Prostate gland (tissue), 2 donors: ENCODE measurements at regions not wholly inside any gene's neighbourhood (a gene's known extent, or its start where the extent isn't known, plus 50 kb on each side); places are given as distances from the start of the nearest gene placed in this dataset.

Experiments
- DNase-seq: peaks from one replicate; pipeline ENCODE4 v3.0.0-alpha.2; 2019; ENCODE audit warnings: low spot score
- H3K27ac ChIP-seq, 2 donors: fragments of 200-600 bp; sonication (generic); 2 replicates each; pipeline ENCODE4 v1.5.1; 2017 to 2019
- H3K27me3 ChIP-seq: fragments of 200-600 bp; sonication (generic); replicated peaks from 2 replicates; pipeline ENCODE4 v1.5.1; 2019; ENCODE audit not compliant: insufficient read depth
- H3K36me3 ChIP-seq, 2 donors: fragments of 200-600 bp; sonication (generic); 1 replicate in 1 of 2; 2 replicates in 1 of 2; pipeline versions ENCODE4 v1.5.1 to v1.8.1; 2017 to 2019
- H3K4me1 ChIP-seq: fragments of 200-600 bp; sonication (generic); replicated peaks from 2 replicates; pipeline ENCODE4 v1.5.1; 2019
- H3K4me3 ChIP-seq, 2 donors: fragments of 200-600 bp; sonication (generic); 2 replicates each; pipeline ENCODE4 v1.5.1; 2017 to 2019
- H3K9me3 ChIP-seq: fragments of 200-600 bp; sonication (generic); 2 replicates; pipeline ENCODE4 v1.5.1; 2017
- POLR2A ChIP-seq: fragments of 450-650 bp; IDR thresholded peaks from one replicate; pipeline ENCODE4 v1.6.1; 2016; ENCODE audit warnings: antibody characterized with exemption, mild to moderate bottlenecking
- POLR2AphosphoS5 ChIP-seq: sonication (generic); formaldehyde crosslinking; IDR thresholded peaks from one replicate; pipeline ENCODE4 v1.6.1; 2017; ENCODE audit warnings: antibody characterized with exemption
- WGBS: methylation state at CpG from one replicate; pipeline ENCODE4 v1.1.5; 2018; 5-methylcytosine and 5-hydroxymethylcytosine counted together
- intact Hi-C: fragments of 100-400 bp; cut with DNase I; formaldehyde crosslinking; loops from one replicate; pipeline ENCODE4 v1.14.2; 2022
- TF ChIP-seq, protein P1 (sequence below), 4 experiments: fragments of 200-600 bp in 2 of 4; fragments of 450-650 bp in 2 of 4; sonication (generic) in 2 of 4; IDR thresholded peaks; 1 replicate in 3 of 4; 2 replicates in 1 of 4; pipeline ENCODE4 v1.5.1; 2016 to 2019; ENCODE audit warnings: antibody characterized with exemption in 4 of 4, mild to moderate bottlenecking in 2 of 4, moderate library complexity in 2 of 4

DNA sequence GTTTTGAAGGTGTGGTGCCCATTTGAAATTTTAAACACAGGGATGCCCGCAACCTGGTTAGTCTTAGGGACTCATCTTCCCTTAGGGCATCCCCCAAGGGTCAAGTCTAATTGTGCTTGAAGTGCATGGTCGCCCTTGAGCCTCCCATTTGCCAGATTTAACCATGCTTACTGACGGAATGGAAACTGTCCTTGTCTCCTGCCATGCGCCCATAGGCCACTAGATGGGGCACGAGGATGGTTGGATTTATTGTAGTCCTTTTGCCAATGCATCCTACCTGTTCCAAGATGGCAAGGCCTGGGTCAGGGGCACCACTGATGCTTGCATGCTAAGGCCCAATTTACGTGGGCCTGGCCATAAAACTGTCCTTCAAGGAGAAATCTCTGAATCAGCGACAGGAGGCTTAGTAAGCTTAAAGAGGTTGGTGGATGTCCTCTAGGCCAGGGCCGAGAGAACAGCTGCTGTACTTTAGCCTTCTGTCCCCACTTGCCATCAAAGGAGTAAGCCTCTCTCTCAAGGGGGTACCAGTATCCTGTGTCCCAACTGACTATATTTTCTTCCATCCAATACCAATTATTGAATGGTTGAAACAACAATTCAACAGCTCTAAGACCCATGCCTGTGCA lies 355.4 kb downstream of the OTOL1 start:
- Histone ChIP-seq H3K27ac (no peak overlapping the region), H3K9me3 (no peaks in the 10 kb centered on the region), H3K4me1 (no peaks in the 10 kb centered on the region), H3K36me3 (no peaks in the 10 kb centered on the region), H3K4me3 (no peak overlapping the region), H3K27me3 (no peaks in the 10 kb centered on the region)
- WGBS = 52% methylated on average over 8 of the region's 8 CpGs
- no peak for TF ChIP-seq POLR2A
- TF ChIP-seq, protein P1, sequence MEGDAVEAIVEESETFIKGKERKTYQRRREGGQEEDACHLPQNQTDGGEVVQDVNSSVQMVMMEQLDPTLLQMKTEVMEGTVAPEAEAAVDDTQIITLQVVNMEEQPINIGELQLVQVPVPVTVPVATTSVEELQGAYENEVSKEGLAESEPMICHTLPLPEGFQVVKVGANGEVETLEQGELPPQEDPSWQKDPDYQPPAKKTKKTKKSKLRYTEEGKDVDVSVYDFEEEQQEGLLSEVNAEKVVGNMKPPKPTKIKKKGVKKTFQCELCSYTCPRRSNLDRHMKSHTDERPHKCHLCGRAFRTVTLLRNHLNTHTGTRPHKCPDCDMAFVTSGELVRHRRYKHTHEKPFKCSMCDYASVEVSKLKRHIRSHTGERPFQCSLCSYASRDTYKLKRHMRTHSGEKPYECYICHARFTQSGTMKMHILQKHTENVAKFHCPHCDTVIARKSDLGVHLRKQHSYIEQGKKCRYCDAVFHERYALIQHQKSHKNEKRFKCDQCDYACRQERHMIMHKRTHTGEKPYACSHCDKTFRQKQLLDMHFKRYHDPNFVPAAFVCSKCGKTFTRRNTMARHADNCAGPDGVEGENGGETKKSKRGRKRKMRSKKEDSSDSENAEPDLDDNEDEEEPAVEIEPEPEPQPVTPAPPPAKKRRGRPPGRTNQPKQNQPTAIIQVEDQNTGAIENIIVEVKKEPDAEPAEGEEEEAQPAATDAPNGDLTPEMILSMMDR (IDR thresholded peaks at IDR 0.05) = peak in 3 of 4 experiments; percentile 13 to 43 (median 27)
- no peak for TF ChIP-seq POLR2AphosphoS5
- no peak for DNase-seq
- intact Hi-C loops = no loop called here

DNA sequence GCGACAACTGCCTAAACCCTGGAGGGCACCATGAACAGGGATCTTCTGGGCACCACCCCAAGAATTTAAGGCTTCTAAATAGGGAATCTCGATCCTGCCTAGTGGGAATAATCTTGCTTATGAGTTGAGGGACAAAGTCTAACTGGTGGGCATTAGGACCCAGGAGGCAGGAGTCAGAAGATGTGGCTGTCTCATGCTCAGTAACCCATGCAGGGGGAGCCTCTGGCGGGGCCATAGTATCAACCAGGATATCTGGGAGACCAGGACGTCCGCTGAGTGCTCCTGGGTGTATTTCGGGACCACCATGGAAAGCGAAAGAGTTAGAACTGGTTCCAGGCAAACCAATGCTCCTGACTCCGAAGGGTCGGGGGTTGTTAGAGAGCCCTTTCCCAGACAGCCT lies 356.1 kb downstream of the OTOL1 start:
- intact Hi-C loops = no loop called here
- H3K27ac ChIP-seq = no peak overlapping the region

DNA sequence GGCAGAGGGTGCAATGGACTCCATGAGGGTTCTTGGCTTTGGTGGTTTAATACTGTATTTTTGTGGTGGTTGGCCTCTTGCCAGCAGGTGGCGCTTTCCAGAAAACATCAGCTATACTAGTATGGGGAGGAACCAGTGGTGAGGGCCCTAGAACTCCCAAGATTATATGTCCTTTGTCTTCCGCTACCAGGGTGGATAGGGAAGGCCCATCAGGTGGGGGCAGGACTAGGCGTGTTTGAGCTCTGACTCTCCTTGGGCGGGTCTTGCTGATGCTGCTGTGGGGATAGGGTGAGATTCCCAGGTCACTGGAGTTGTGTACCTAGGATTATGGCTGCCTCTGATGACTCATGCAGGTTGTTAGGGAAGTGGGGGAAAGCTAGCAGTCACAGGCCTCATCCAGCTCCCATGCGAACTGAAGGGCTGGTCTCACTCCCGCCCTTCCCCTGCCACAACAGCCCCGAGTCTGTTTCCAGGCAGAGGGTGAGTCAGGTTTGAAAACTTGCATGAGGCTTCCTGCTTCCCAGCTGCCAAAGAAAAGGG lies 357.7 kb downstream of the OTOL1 start:
- intact Hi-C loops = no loop called here
- TF ChIP-seq, protein P1 (IDR thresholded peaks at IDR 0.05) = no peak
- no peak for TF ChIP-seq POLR2A
- no peak for TF ChIP-seq POLR2AphosphoS5
- no peak overlapping the region for H3K4me3 ChIP-seq
- no peak for DNase-seq
- no peaks in the 10 kb centered on the region for H3K4me1 ChIP-seq
- no peaks in the 10 kb centered on the region for H3K27me3 ChIP-seq
- 82% methylated on average over 7 of the region's 7 CpGs for WGBS
- no peak overlapping the region for H3K27ac ChIP-seq
- no peaks in the 10 kb centered on the region for H3K9me3 ChIP-seq
- H3K36me3 ChIP-seq = no peaks in the 10 kb centered on the region

More for the DNA sequence above, 356.1 kb downstream of the OTOL1 start:
- TF ChIP-seq, protein P1 (IDR thresholded peaks at IDR 0.05) = no peak
- TF ChIP-seq POLR2AphosphoS5 (no peak), POLR2A (no peak)
- Histone ChIP-seq H3K27me3 (no peaks in the 10 kb centered on the region), H3K4me3 (no peak overlapping the region), H3K36me3 (no peaks in the 10 kb centered on the region), H3K4me1 (no peaks in the 10 kb centered on the region), H3K9me3 (no peaks in the 10 kb centered on the region)
- WGBS = 95% methylated on average over 9 of the region's 9 CpGs
- DNase-seq = no peak

DNA sequence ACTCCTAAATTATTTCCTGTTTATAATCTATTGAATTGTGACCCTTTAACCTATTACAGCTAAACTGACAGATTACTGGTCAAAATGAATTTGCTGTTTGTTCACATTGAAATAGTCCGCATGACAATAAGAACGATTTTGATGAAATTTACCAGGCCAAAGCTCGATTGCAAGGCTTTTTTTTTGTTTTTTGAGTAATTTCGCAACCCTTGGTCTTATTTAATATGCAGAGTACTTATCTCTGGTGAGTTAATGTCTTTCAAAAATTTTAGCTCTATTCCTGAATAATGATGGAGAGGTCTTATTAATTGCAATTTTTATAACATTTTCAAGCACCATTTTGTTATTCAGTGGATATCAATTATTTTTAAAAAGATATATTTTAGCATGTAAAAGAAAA lies 362.4 kb downstream of the OTOL1 start:
- Histone ChIP-seq H3K27me3 (no peaks in the 10 kb centered on the region), H3K36me3 (no peaks in the 10 kb centered on the region), H3K9me3 (no peaks in the 10 kb centered on the region), H3K27ac (no peak overlapping the region), H3K4me1 (no peaks in the 10 kb centered on the region), H3K4me3 (no peak overlapping the region)
- no peak for TF ChIP-seq POLR2A
- TF ChIP-seq, protein P1 (IDR thresholded peaks at IDR 0.05) = no peak
- TF ChIP-seq POLR2AphosphoS5 = no peak
- no peak for DNase-seq
- 94% methylated on average over 4 of the region's 4 CpGs for WGBS
- intact Hi-C loops = no loop called here

DNA sequence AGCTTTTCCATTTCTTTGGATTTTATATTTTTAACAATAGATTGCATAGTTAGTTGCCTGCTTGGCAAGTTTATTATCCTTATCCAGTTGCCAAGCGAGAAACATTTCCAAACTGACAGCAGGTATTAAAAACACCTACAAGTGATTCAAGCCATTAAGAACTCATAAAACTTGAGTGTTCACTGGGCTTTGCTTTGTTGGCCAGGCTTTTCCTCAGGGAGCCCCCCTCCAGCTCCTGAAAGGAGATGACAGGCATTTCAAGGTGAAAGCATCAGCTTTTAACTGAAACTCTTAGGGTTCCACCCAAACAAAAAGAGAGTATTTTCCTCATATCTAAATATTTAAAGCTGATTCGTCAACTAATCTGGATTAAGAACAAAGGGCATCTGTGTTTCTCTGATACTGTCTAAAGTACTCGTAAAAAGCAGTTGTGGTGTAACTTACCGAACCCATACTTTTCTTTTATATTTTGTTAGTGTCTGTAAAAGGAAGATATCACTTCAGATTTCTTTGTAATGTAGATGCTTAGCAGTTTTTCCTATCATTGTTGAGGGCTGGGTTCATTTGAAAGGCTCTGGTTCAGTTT lies 363.4 kb downstream of the OTOL1 start:
- 9% methylated on average over 4 of the region's 4 CpGs for WGBS
- TF ChIP-seq POLR2AphosphoS5 (no peak), POLR2A (no peak)
- TF ChIP-seq, protein P1 (IDR thresholded peaks at IDR 0.05) = no peak
- intact Hi-C loops = no loop called here
- H3K27ac ChIP-seq = no peak overlapping the region
- no peaks in the 10 kb centered on the region for H3K9me3 ChIP-seq
- H3K4me1 ChIP-seq = no peaks in the 10 kb centered on the region
- no peaks in the 10 kb centered on the region for H3K27me3 ChIP-seq
- H3K36me3 ChIP-seq = no peaks in the 10 kb centered on the region
- DNase-seq = no peak
- no peak overlapping the region for H3K4me3 ChIP-seq
